NCI-H82 treated with DMSO at 0.1 percent for 48 hours (cell line): ENCODE measurements at regions not wholly inside any gene's neighbourhood (a gene's known extent, or its start where the extent isn't known, plus 50 kb on each side); places are given as distances from the start of the nearest gene placed in this dataset.
"Not testable (repeated sequence)": the region's sequence is repeated elsewhere in the genome, so short reads cannot be mapped to it uniquely, and the experiment has no call there.

Experiments used
- DNase-seq: peaks from one replicate; lab custom pipeline; 2025; ENCODE audit not compliant: unreplicated experiment; lab: John Stamatoyannopoulos, UW

- DNase-seq: no peak
Observed at GRCh38 chr5:145015146-145015545, 820.0 kb downstream of the PRELID2 start.

- DNase-seq: no peak
Observed at GRCh38 chr5:145014109-145014508, 821.0 kb downstream of the PRELID2 start.

GRCh38 chr5:145010834-145011233 lies 824.3 kb downstream of the PRELID2 start:
- DNase-seq: no peak

- no peak for DNase-seq
Observed at GRCh38 chr5:145008876-145009530, 826.1 kb downstream of the PRELID2 start.

GRCh38 chr5:144994356-144994755 lies 823.7 kb downstream of the KCTD16 start:
- DNase-seq: not testable (repeated sequence)

GRCh38 chr5:144983101-144983500 lies 812.4 kb downstream of the KCTD16 start:
- DNase-seq: no peak

GRCh38 chr5:144979516-144980264 lies 809.0 kb downstream of the KCTD16 start:
- DNase-seq: no peak

- no peak for DNase-seq
Observed at GRCh38 chr5:144972317-144972716, 801.6 kb downstream of the KCTD16 start.

GRCh38 chr5:144971108-144971850 lies 800.6 kb downstream of the KCTD16 start:
- peak; percentile 56 for DNase-seq

GRCh38 chr5:144960296-144960695 lies 789.6 kb downstream of the KCTD16 start:
- no peak for DNase-seq

- DNase-seq: no peak
Observed at GRCh38 chr5:144958002-144958401, 787.3 kb downstream of the KCTD16 start.

GRCh38 chr5:144950996-144951395 lies 780.3 kb downstream of the KCTD16 start:
- no peak for DNase-seq

- DNase-seq: no peak
Observed at GRCh38 chr5:144947023-144947422, 776.4 kb downstream of the KCTD16 start.

GRCh38 chr5:144945503-144945902 lies 774.8 kb downstream of the KCTD16 start:
- DNase-seq: no peak

- no peak for DNase-seq
Observed at GRCh38 chr5:144944936-144945335, 774.3 kb downstream of the KCTD16 start.

- no peak for DNase-seq
Observed at GRCh38 chr5:144941004-144941403, 770.3 kb downstream of the KCTD16 start.

GRCh38 chr5:144918371-144918770 lies 747.7 kb downstream of the KCTD16 start:
- no peak for DNase-seq

GRCh38 chr5:144915452-144915851 lies 744.8 kb downstream of the KCTD16 start:
- DNase-seq: no peak

- no peak for DNase-seq
Observed at GRCh38 chr5:144913661-144914060, 743.0 kb downstream of the KCTD16 start.

- no peak for DNase-seq
Observed at GRCh38 chr5:144896473-144896872, 725.8 kb downstream of the KCTD16 start.

- DNase-seq: no peak
Observed at GRCh38 chr5:144886668-144887067, 716.0 kb downstream of the KCTD16 start.

- no peak for DNase-seq
Observed at GRCh38 chr5:144882739-144883283, 712.1 kb downstream of the KCTD16 start.
